Esophagus muscularis mucosa (tissue), 4 donors: ENCODE measurements at regions not wholly inside any gene's neighbourhood (a gene's known extent, or its start where the extent isn't known, plus 50 kb on each side); places are given as distances from the start of the nearest gene placed in this dataset.

Experiments
- DNase-seq: peaks from one replicate; pipeline ENCODE4 v3.0.0-alpha.2; 2017; ENCODE audit errors: extremely low spot score
- H3K27ac ChIP-seq, 4 donors: fragments of 200-600 bp; sonication (generic); replicated peaks in 1 of 4; 1 replicate in 3 of 4; 2 replicates in 1 of 4; pipeline ENCODE4 v1.5.1; 2016 to 2019; ENCODE audit warnings: mild to moderate bottlenecking in 1 of 4
- H3K27me3 ChIP-seq, 4 donors: fragments of 200-600 bp; sonication (generic); one replicate each; pipeline versions ENCODE4 v1.5.1 to v1.6.0; 2016 to 2019
- H3K36me3 ChIP-seq, 4 donors: fragments of 200-600 bp; sonication (generic); one replicate each; pipeline ENCODE4 v1.5.1; 2016 to 2019
- H3K4me1 ChIP-seq, 4 donors: fragments of 200-600 bp; sonication (generic); one replicate each; pipeline ENCODE4 v1.5.1; 2016 to 2019
- H3K4me3 ChIP-seq, 4 donors: fragments of 200-600 bp; sonication (generic); 1 replicate in 2 of 4; 2 replicates in 2 of 4; pipeline ENCODE4 v1.5.1; 2016 to 2019; ENCODE audit warnings: mild to moderate bottlenecking in 4 of 4, moderate library complexity in 1 of 4
- H3K9me3 ChIP-seq, 4 donors: fragments of 200-600 bp; sonication (generic); 1 replicate in 3 of 4; 2 replicates in 1 of 4; pipeline ENCODE4 v1.5.1; 2016 to 2019
- CTCF ChIP-seq, 3 experiments: fragments of 200-600 bp in 2 of 3; fragments of 450-650 bp in 1 of 3; sonication (generic) in 2 of 3; IDR thresholded peaks; one replicate each; pipeline ENCODE4 v1.5.1; 2017 to 2019; ENCODE audit warnings: antibody characterized with exemption in 3 of 3, mild to moderate bottlenecking in 2 of 3, moderate library complexity in 1 of 3
- EP300 ChIP-seq: sonication (generic); formaldehyde crosslinking; IDR thresholded peaks from one replicate; pipeline ENCODE4 v1.6.1; 2017; ENCODE audit warnings: antibody characterized with exemption
- POLR2A ChIP-seq: fragments of 450-650 bp; IDR thresholded peaks from one replicate; pipeline ENCODE4 v1.6.1; 2017; ENCODE audit warnings: antibody characterized with exemption, moderate library complexity, mild to moderate bottlenecking, low read depth
- POLR2AphosphoS5 ChIP-seq, 2 donors: sonication (generic); formaldehyde crosslinking; IDR thresholded peaks; one replicate each; pipeline ENCODE4 v1.6.1; 2017; ENCODE audit warnings: antibody characterized with exemption in 2 of 2
- WGBS: methylation state at CpG from one replicate; pipeline ENCODE4 v1.1.5; 2018; 5-methylcytosine and 5-hydroxymethylcytosine counted together
- intact Hi-C: fragments of 100-400 bp; cut with DNase I; formaldehyde crosslinking; loops from one replicate; pipeline ENCODE4 v1.15.1; 2023

- intact Hi-C loops = no loop called here
- no peaks in the 10 kb centered on the region for H3K36me3 ChIP-seq
- no peaks in the 10 kb centered on the region for H3K9me3 ChIP-seq
- TF ChIP-seq POLR2A = no peak
- TF ChIP-seq POLR2AphosphoS5 (IDR thresholded peaks at IDR 0.05) = peak; percentile 44 to 72
- H3K4me1 ChIP-seq = peaks cover 4 to 27% (median 22%) of the 10 kb centered on the region in 4 donors
- no peaks in the 10 kb centered on the region for H3K27me3 ChIP-seq
- no peak for DNase-seq
- no peak overlapping the region for H3K4me3 ChIP-seq
- WGBS = 40% methylated on average over 1 of the region's 1 CpG
- H3K27ac ChIP-seq = peak overlapping the region in 3 of 4 donors; percentile 55 to 69 (median 61)
These were observed 78.4 kb upstream of the DAB2 start for GRCh38 chr5:39503155-39503554.

DNA sequence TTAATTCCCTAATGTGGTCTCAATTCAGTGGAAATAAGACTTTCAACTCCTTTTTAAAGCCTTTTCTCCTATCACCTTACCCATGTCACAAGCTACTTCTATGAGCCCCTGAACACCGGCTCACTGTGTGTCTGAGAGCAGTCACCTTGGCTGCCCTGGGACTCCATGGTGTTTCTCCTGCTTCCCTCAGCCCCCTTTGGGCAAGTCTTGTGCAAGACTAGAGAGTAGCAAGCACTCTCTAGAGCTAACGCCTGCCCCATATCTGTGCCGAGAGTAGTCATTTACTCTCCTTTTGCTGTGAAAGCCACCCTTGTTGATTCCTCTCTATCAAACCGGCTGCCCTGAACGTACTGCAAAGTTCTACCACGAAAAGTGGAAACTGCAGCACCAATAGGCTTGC, 77.9 kb upstream of the DAB2 start:
- no peaks in the 10 kb centered on the region for H3K36me3 ChIP-seq
- no peak for DNase-seq
- H3K4me1 ChIP-seq = peaks cover 4 to 29% (median 23%) of the 10 kb centered on the region in 4 donors
- peak overlapping the region; percentile 55 to 69 (median 60) for H3K27ac ChIP-seq
- no peaks in the 10 kb centered on the region for H3K9me3 ChIP-seq
- TF ChIP-seq POLR2AphosphoS5 (IDR thresholded peaks at IDR 0.05) = no peak
- no peak for TF ChIP-seq EP300
- TF ChIP-seq CTCF (IDR thresholded peaks at IDR 0.05) = no peak
- no peak for TF ChIP-seq POLR2A
- 80% methylated on average over 6 of the region's 6 CpGs for WGBS
- H3K27me3 ChIP-seq = no peaks in the 10 kb centered on the region
- intact Hi-C loops = no loop called here
- no peak overlapping the region for H3K4me3 ChIP-seq

DNA sequence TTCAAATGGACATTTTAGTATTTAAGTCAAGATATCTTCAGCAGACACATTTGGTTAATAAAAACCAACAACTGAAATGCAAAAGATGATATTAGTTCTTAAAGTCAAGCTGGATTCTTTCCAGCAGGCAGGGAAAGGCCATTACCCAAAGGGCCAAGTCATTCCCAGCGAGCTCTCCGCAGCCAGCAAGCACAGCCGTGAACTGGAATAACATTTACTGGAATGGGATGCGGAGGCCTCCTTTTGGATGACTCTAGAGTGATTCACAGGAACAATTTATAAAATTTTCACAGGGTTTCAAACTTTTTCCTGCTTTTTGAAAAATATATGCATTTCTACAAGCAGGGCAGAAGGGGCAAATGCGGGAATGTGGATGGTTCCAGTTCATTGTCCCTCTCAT, 76.6 kb upstream of the DAB2 start:
- TF ChIP-seq POLR2AphosphoS5 (IDR thresholded peaks at IDR 0.05) (peak; percentile 13 to 25), EP300 (no peak), CTCF (IDR thresholded peaks at IDR 0.05) (no peak), POLR2A (no peak)
- DNase-seq = no peak
- no peak overlapping the region for H3K4me3 ChIP-seq
- intact Hi-C loops = no loop called here
- no peaks in the 10 kb centered on the region for H3K27me3 ChIP-seq
- H3K9me3 ChIP-seq = no peaks in the 10 kb centered on the region
- H3K4me1 ChIP-seq = peaks cover 4 to 29% (median 23%) of the 10 kb centered on the region in 4 donors
- 76% methylated on average over 5 of the region's 5 CpGs for WGBS
- peak overlapping the region; percentile 55 to 69 (median 60) for H3K27ac ChIP-seq
- no peaks in the 10 kb centered on the region for H3K36me3 ChIP-seq

DNA sequence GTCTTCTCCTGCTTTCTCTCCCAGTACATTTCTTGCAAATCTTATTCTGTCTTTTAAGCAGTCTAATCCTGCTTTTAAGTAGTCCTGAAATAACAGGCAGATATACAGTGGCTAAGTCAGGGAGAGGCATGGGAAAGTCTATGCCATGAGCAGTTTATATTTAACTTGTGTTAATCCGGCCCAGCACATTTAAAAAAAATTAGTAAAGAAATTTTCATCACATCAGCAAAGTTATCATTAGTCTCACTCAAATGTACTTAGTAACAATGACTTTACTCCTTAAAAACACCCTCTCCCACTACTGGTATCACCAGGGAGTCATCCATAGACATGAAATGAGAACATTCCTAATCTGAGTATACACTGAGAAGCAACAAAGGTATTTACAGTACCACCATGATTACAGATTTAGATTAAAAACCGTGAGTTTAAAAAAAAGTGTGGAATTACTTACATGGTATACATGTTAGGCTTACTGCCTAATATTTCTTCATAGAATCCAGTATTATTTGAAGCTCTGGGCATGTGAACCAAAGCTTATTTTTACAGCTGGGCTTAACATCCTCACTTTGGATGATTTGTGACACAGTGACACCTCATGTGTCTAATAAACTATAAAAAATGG, 75.9 kb upstream of the DAB2 start:
- H3K9me3 ChIP-seq = no peaks in the 10 kb centered on the region
- H3K27me3 ChIP-seq = no peaks in the 10 kb centered on the region
- 56% methylated on average over 2 of the region's 2 CpGs for WGBS
- H3K4me3 ChIP-seq = no peak overlapping the region
- TF ChIP-seq POLR2A (no peak), POLR2AphosphoS5 (IDR thresholded peaks at IDR 0.05) (no peak), CTCF (IDR thresholded peaks at IDR 0.05) (no peak), EP300 (no peak)
- no peak for DNase-seq
- H3K27ac ChIP-seq = no peak overlapping the region
- H3K4me1 ChIP-seq = peaks cover 4 to 31% (median 24%) of the 10 kb centered on the region in 4 donors
- intact Hi-C loops = no loop called here
- H3K36me3 ChIP-seq = no peaks in the 10 kb centered on the region

DNA sequence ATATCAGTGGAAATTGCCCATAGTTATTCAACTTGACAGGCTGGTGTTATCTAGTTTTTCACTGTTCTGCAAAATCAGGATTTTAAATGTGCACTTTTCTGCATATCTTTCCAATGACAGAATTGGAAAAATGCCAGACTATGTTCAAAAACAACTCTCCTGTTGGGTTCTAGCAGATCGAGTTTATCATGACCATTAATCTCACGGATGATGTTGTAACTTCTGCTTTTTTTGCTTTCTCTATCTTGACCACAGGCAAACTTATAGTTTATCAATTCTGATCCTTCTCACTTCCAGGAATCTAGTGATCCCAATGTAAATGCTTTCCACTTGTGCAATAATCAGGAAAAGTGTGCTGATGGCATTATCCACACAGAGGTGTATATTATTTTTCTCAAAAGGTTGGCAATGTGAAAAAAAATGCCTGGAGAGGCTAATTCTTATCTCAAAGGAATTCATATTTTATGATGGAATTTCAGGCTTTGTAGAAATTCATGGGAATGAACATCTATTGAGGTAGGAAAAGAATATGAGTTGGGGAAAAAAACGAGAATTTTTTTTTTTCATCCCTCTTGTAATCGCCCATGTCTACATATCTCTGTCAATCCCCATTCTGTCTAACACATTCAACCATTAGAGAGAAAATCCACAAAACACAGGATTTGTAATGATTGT, 73.6 kb upstream of the DAB2 start:
- H3K36me3 ChIP-seq = no peaks in the 10 kb centered on the region
- intact Hi-C loops = no loop called here
- H3K27ac ChIP-seq = no peak overlapping the region
- peaks cover 4 to 46% (median 34%) of the 10 kb centered on the region in 4 donors for H3K4me1 ChIP-seq
- no peak overlapping the region for H3K4me3 ChIP-seq
- DNase-seq = no peak
- TF ChIP-seq EP300 (no peak), POLR2AphosphoS5 (IDR thresholded peaks at IDR 0.05) (no peak), POLR2A (no peak), CTCF (IDR thresholded peaks at IDR 0.05) (no peak)
- H3K9me3 ChIP-seq = no peaks in the 10 kb centered on the region
- H3K27me3 ChIP-seq = no peaks in the 10 kb centered on the region
- WGBS = 63% methylated on average over 4 of the region's 4 CpGs
